AG04449 (cell line): ENCODE measurements at regions not wholly inside any gene's neighbourhood (a gene's known extent, or its start where the extent isn't known, plus 50 kb on each side); places are given as distances from the start of the nearest gene placed in this dataset.

Experiments
- CTCF ChIA-PET: fragments of 350-600 bp; formaldehyde crosslinking; extraction: SDS; loops from one replicate; lab custom pipeline; 2021; ENCODE audit warnings: antibody characterized with exemption; lab: Yijun Ruan, JAX
- POLR2A ChIA-PET: fragments of 400-600, 350-600 bp; formaldehyde crosslinking; extraction: SDS; loops from one replicate; lab custom pipeline; 2020; ENCODE audit warnings: antibody characterized with exemption, inconsistent platforms; lab: Yijun Ruan, JAX
- DNase-seq: peaks from one replicate; pipeline ENCODE4 v3.0.0-alpha.2; 2010; ENCODE audit warnings: low read depth, low spot score
- H3K4me3 ChIP-seq: 2 replicates; pipeline ENCODE4 v1.5.1; 2011; ENCODE audit warnings: low read depth, mild to moderate bottlenecking, control low read depth, low read length
- TF ChIP-seq, protein P1 (sequence below): IDR thresholded peaks from one replicate; pipeline ENCODE4 v1.5.1; 2011; ENCODE audit warnings: mild to moderate bottlenecking, moderate library complexity, low read length, control low read depth, inconsistent platforms; ENCODE audit not compliant: insufficient read depth; ENCODE audit errors: missing control alignments

DNA sequence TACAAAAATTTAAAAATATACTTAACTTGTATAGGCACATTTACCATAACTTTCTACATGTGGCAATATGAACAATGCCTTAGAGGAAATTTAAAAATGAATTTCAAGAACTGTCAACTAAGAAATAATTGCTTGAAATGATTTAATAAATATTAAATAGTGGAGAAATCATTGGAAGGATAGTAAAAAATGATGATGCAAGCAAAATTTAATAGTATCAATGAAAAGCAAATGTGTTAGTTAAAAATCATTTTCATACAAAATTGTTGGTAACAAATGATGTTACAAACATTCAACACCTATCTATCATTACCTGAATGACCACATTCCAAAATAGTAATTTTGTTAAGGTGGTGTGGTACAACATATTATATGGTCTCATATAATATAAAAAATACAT lies 331.0 kb downstream of the HAO1 start:
- ChIA-PET POLR2A (no interaction called here), CTCF (no interaction called here)

GRCh38 chr20:7610681-7611080 lies 329.6 kb downstream of the HAO1 start:
- ChIA-PET CTCF (no interaction called here), POLR2A (no interaction called here)
- DNase-seq: no peak
- TF ChIP-seq, protein P1, sequence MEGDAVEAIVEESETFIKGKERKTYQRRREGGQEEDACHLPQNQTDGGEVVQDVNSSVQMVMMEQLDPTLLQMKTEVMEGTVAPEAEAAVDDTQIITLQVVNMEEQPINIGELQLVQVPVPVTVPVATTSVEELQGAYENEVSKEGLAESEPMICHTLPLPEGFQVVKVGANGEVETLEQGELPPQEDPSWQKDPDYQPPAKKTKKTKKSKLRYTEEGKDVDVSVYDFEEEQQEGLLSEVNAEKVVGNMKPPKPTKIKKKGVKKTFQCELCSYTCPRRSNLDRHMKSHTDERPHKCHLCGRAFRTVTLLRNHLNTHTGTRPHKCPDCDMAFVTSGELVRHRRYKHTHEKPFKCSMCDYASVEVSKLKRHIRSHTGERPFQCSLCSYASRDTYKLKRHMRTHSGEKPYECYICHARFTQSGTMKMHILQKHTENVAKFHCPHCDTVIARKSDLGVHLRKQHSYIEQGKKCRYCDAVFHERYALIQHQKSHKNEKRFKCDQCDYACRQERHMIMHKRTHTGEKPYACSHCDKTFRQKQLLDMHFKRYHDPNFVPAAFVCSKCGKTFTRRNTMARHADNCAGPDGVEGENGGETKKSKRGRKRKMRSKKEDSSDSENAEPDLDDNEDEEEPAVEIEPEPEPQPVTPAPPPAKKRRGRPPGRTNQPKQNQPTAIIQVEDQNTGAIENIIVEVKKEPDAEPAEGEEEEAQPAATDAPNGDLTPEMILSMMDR: no peak
- no peak overlapping the region for H3K4me3 ChIP-seq

More for the DNA sequence above, 331.0 kb downstream of the HAO1 start:
- no peak for DNase-seq
- TF ChIP-seq, protein P1: no peak
- H3K4me3 ChIP-seq: no peak overlapping the region

GRCh38 chr20:7617797-7618196 lies 322.5 kb downstream of the HAO1 start:
- TF ChIP-seq, protein P1: no peak

GRCh38 chr20:7622399-7622961 lies 317.8 kb downstream of the HAO1 start:
- DNase-seq: no peak
- TF ChIP-seq, protein P1: no peak
- POLR2A ChIA-PET: no interaction called here
- CTCF ChIA-PET: no interaction called here
- no peak overlapping the region for H3K4me3 ChIP-seq

More at GRCh38 chr20:7617797-7618196, 322.5 kb downstream of the HAO1 start:
- POLR2A ChIA-PET: no interaction called here
- no peak for DNase-seq
- H3K4me3 ChIP-seq: no peak overlapping the region
- CTCF ChIA-PET: no interaction called here

- ChIA-PET POLR2A (no interaction called here), CTCF (no interaction called here)
- DNase-seq: no peak
- TF ChIP-seq, protein P1: no peak
- H3K4me3 ChIP-seq: no peak overlapping the region
Measured at GRCh38 chr20:7624886-7625285, 315.4 kb downstream of the HAO1 start.

- ChIA-PET POLR2A (no interaction called here), CTCF (no interaction called here)
- no peak for DNase-seq
- TF ChIP-seq, protein P1: no peak
- H3K4me3 ChIP-seq: no peak overlapping the region
Measured at GRCh38 chr20:7627734-7628663, 312.3 kb downstream of the HAO1 start.
